Loucy (cell line): ENCODE measurements at regions not wholly inside any gene's neighbourhood (a gene's known extent, or its start where the extent isn't known, plus 50 kb on each side); places are given as distances from the start of the nearest gene placed in this dataset.

ENCODE experiments used
- CTCF ChIP-seq: fragments of 200-600 bp; sonication (generic); conservative IDR thresholded peaks from 2 replicates; pipeline ENCODE4 v1.5.1; 2014; ENCODE audit warnings: mild to moderate bottlenecking, antibody characterized with exemption, low read length
- EZH2phosphoT487 ChIP-seq: fragments of 200-600 bp; IDR thresholded peaks from 2 replicates; pipeline ENCODE4 v1.6.1; 2018; ENCODE audit warnings: antibody characterized with exemption, mild to moderate bottlenecking, moderate library complexity, borderline replicate concordance

GRCh38 chr5:121500310-121500709 lies 351.4 kb upstream of the FTMT start:
- TF ChIP-seq CTCF (no peak), EZH2phosphoT487 (no peak)
